ENCODE measurements at regions not wholly inside any gene's neighbourhood (a gene's known extent, or its start where the extent isn't known, plus 50 kb on each side); places are given as distances from the start of the nearest gene placed in this dataset.

- DNase-seq (ENCODE audit: low read depth): no peak
Observed at GRCh38 chr6:74780831-74781230, 425.0 kb downstream of the COL12A1 start.

- no peak for DNase-seq (ENCODE audit: low read depth)
Observed at GRCh38 chr6:74768738-74769137, 437.1 kb downstream of the COL12A1 start.

- no peak for DNase-seq (ENCODE audit: low read depth)
Observed at GRCh38 chr6:74768120-74768519, 437.7 kb downstream of the COL12A1 start.

- DNase-seq (ENCODE audit: low read depth): no peak
Observed at GRCh38 chr6:74765486-74765885, 440.4 kb downstream of the COL12A1 start.

GRCh38 chr6:74764486-74764885, 441.4 kb downstream of the COL12A1 start:
- DNase-seq (ENCODE audit: low read depth): no peak

DNA sequence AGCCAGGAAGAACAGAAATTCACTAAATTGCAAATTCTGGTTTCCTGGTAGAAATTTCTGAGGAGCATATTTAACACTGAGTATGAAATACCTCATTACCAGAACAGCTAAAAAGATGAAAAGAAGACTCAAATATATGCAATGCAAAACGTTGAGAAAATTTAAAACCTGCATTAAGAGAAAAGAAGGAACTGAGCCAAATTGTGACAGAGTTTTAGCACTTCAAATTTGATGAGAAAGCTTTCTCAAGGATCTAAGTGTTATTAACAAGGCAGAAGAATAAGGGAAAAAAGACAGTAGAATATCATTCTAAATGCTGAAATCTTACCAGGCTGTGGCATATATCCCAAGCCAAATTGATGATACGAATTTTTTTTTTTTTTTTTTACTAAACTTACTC, 443.0 kb downstream of the COL12A1 start:
- no peak for DNase-seq (ENCODE audit: low read depth)

DNA sequence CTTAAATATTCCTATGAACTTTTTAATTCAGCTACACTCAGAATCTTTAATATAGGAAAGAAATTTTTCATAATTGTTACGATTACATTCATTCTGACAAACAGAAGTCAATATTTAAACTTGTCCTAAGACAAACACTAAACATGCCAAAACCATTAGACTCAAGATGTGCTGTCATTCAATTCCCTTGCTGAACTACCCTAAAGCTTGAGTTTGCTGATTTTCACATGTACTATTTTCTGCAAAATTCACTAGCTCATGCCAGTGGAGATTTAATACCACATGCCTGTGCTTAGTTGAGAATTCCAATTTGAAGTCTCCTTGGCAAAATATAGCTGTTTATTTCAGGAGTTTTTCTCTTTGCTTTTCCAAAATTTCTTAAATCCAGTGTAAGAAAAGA, 448.0 kb downstream of the COL12A1 start:
- no peak for DNase-seq (ENCODE audit: low read depth)

- DNase-seq (ENCODE audit: low read depth): no peak
Observed at GRCh38 chr6:74756923-74757322, 448.9 kb downstream of the COL12A1 start.

DNA sequence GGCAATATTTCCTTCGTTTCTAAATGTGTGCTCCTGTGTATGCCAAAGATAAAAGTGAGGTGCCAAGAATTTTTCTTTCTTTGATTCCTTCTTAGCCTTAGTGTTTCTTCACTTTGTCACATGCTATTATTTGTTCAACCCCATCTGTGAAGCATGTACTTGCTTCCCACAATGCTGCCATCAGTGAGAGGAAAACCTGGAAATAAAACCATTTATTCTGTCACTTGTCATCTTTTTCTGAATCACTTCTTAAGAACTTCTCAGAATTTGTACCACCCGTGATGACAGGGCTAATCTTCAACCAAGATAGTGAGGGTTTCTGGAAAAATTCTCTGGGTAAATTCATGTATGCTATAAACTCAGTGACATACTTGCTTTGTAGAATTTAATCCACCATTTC, 450.1 kb downstream of the COL12A1 start:
- DNase-seq (ENCODE audit: low read depth): no peak

- no peak for DNase-seq (ENCODE audit: low read depth)
Observed at GRCh38 chr6:74755196-74755595, 450.7 kb downstream of the COL12A1 start.

- no peak for DNase-seq (ENCODE audit: low read depth)
Observed at GRCh38 chr6:74753883-74754600, 451.8 kb downstream of the COL12A1 start.

DNA sequence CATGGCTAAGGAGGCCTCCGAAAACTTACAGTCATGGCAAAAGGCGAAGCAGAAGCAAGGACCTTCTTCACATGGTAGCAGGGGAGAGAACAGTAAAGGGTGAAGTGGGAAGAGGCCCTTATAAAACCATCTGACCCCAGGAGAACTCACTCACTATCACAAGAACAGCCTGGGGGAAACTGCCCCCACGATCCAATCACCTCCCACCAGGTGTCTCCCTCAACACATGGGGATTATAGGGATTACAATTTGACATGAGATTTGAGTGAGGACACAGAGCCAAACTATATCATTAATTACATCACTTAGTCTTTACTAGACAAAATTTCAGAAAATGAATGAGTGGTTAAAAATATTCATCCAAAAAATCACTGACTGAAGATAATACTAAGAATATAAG, 453.6 kb downstream of the COL12A1 start:
- no peak for DNase-seq (ENCODE audit: low read depth)

GRCh38 chr6:74750826-74751225, 455.0 kb downstream of the COL12A1 start:
- DNase-seq (ENCODE audit: low read depth): no peak

- no peak for DNase-seq (ENCODE audit: low read depth)
Observed at GRCh38 chr6:74749211-74750147, 456.4 kb downstream of the COL12A1 start.

- DNase-seq (ENCODE audit: low read depth): no peak
Observed at GRCh38 chr6:74745670-74746069, 460.2 kb downstream of the COL12A1 start.

GRCh38 chr6:74742793-74743508, 462.9 kb downstream of the COL12A1 start:
- DNase-seq (ENCODE audit: low read depth): no peak

GRCh38 chr6:74741646-74742045, 464.2 kb downstream of the COL12A1 start:
- no peak for DNase-seq (ENCODE audit: low read depth)

- peak; percentile 46 for DNase-seq (ENCODE audit: low read depth)
Observed at GRCh38 chr6:74735304-74735703, 470.5 kb downstream of the COL12A1 start.

- no peak for DNase-seq (ENCODE audit: low read depth)
Observed at GRCh38 chr6:74734901-74735300, 471.0 kb downstream of the COL12A1 start.

DNA sequence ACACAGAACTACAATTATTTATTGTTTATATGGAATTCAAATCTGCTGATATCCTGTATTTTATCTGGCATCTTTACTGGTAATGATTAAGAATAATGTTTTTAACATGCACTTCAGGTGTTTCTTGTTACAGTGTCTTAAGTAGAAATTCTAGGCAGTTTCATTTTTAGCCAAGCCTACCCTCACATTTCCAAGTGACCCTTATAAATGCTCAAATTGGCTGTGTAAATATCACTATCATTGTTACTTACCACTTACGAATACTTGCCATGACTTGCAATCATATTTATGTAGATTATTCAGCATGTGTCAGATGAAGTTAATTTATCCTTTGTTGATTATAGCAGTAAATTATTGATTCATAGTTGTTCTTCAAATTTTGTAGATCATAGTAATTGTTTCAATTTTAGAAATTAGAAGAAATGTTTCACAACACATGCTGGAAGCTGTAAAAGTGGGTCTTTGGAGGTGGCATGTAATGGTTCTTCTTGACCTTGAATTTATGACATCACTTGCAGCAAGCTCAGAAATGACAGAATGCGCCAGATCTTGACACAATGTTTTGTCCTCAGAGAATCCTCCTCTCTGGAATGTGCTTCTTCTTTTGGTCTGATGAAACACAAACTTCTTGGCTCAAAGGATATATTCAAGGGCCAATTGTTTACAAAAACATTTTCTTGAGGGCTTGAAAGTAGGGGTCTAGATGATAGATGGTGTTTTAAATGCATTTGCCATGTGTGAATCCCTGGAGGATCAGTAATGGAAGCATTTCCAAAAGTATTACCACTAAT, 471.8 kb downstream of the COL12A1 start:
- DNase-seq (ENCODE audit: low read depth): no peak

DNA sequence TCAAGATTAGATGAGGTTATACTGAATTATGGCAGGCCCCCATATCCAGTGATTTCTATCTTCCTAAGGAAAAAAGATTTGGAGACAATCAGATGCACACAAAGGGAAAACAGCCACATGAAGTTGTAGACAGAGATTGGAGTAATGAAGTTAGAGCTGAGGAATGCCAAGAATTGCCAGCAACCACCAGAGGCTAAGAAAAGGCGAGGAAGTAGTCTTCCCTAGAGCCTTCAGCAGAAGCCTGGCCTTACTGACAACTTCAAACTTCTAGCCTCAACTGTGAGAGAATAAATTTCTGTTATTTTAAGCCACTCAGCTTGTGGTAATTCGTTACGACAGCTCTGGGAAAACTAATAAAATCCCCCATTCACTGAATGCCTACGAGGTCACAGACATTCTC, 473.9 kb downstream of the COL12A1 start:
- peak; percentile 10 for DNase-seq (ENCODE audit: low read depth)

Measured in HT1080 (cell line).